ENCODE measurements at regions not wholly inside any gene's neighbourhood (a gene's known extent, or its start where the extent isn't known, plus 50 kb on each side); places are given as distances from the start of the nearest gene placed in this dataset.

- Mint-ChIP-seq H3K4me1 (ENCODE audit: unreplicated experiment) (no peaks in the 10 kb centered on the region), H3K27ac (ENCODE audit: unreplicated experiment) (no peak overlapping the region), H3K9me3 (ENCODE audit: unreplicated experiment) (no peaks in the 10 kb centered on the region), H3K36me3 (ENCODE audit: low read depth, unreplicated experiment) (no peaks in the 10 kb centered on the region), H3K4me3 (ENCODE audit: unreplicated experiment) (no peak overlapping the region), H3K27me3 (ENCODE audit: unreplicated experiment) (no peaks in the 10 kb centered on the region)
- no peak for DNase-seq (ENCODE audit: low spot score)
- TF ChIP-seq, protein P1, sequence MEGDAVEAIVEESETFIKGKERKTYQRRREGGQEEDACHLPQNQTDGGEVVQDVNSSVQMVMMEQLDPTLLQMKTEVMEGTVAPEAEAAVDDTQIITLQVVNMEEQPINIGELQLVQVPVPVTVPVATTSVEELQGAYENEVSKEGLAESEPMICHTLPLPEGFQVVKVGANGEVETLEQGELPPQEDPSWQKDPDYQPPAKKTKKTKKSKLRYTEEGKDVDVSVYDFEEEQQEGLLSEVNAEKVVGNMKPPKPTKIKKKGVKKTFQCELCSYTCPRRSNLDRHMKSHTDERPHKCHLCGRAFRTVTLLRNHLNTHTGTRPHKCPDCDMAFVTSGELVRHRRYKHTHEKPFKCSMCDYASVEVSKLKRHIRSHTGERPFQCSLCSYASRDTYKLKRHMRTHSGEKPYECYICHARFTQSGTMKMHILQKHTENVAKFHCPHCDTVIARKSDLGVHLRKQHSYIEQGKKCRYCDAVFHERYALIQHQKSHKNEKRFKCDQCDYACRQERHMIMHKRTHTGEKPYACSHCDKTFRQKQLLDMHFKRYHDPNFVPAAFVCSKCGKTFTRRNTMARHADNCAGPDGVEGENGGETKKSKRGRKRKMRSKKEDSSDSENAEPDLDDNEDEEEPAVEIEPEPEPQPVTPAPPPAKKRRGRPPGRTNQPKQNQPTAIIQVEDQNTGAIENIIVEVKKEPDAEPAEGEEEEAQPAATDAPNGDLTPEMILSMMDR (IDR thresholded peaks at IDR 0.05; ENCODE audit: unreplicated experiment) = no peak
Observed at GRCh38 chr14:86707071-86707470, 1177.1 kb downstream of the FLRT2 start.

DNA sequence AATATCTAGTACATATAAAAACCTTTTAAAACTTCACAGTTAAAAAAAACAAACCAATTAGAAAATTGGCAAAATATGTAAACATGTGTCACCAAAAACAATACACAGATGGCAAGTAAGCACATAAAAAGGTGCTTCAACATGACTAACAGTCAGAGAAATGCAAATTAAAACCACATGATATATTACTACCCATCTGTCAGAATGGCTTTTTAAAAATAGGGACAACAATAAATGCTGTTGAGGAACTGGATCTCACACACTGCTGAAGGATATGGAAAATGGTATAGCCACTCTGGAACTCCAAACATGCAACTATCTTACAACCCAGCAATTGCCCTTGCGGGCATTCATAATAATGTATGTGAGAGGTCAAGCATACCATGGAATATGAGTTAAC, 1153.6 kb downstream of the FLRT2 start:
- Mint-ChIP-seq H3K27me3 (ENCODE audit: unreplicated experiment) (no peaks in the 10 kb centered on the region), H3K4me1 (ENCODE audit: unreplicated experiment) (no peaks in the 10 kb centered on the region), H3K36me3 (ENCODE audit: low read depth, unreplicated experiment) (no peaks in the 10 kb centered on the region), H3K27ac (ENCODE audit: unreplicated experiment) (no peak overlapping the region), H3K9me3 (ENCODE audit: unreplicated experiment) (no peaks in the 10 kb centered on the region), H3K4me3 (ENCODE audit: unreplicated experiment) (no peak overlapping the region)
- TF ChIP-seq, protein P1 (IDR thresholded peaks at IDR 0.05; ENCODE audit: unreplicated experiment) = no peak
- no peak for DNase-seq (ENCODE audit: low spot score)

GRCh38 chr14:86675059-86675458, 1145.1 kb downstream of the FLRT2 start:
- peaks cover 16% of the 10 kb centered on the region for H3K4me1 Mint-ChIP-seq (ENCODE audit: unreplicated experiment)
- H3K9me3 Mint-ChIP-seq (ENCODE audit: unreplicated experiment) = no peaks in the 10 kb centered on the region
- no peak for DNase-seq (ENCODE audit: low spot score)
- H3K36me3 Mint-ChIP-seq (ENCODE audit: low read depth, unreplicated experiment) = no peaks in the 10 kb centered on the region
- no peak overlapping the region for H3K27ac Mint-ChIP-seq (ENCODE audit: unreplicated experiment)
- H3K27me3 Mint-ChIP-seq (ENCODE audit: unreplicated experiment) = no peaks in the 10 kb centered on the region
- TF ChIP-seq, protein P1 (IDR thresholded peaks at IDR 0.05; ENCODE audit: unreplicated experiment) = no peak
- no peak overlapping the region for H3K4me3 Mint-ChIP-seq (ENCODE audit: unreplicated experiment)

GRCh38 chr14:86673523-86673969, 1143.6 kb downstream of the FLRT2 start:
- H3K27me3 Mint-ChIP-seq (ENCODE audit: unreplicated experiment) = no peaks in the 10 kb centered on the region
- no peak for DNase-seq (ENCODE audit: low spot score)
- H3K36me3 Mint-ChIP-seq (ENCODE audit: low read depth, unreplicated experiment) = no peaks in the 10 kb centered on the region
- TF ChIP-seq, protein P1 (IDR thresholded peaks at IDR 0.05; ENCODE audit: unreplicated experiment) = no peak
- no peak overlapping the region for H3K27ac Mint-ChIP-seq (ENCODE audit: unreplicated experiment)
- H3K4me3 Mint-ChIP-seq (ENCODE audit: unreplicated experiment) = no peak overlapping the region
- H3K4me1 Mint-ChIP-seq (ENCODE audit: unreplicated experiment) = peaks cover 16% of the 10 kb centered on the region
- H3K9me3 Mint-ChIP-seq (ENCODE audit: unreplicated experiment) = no peaks in the 10 kb centered on the region

GRCh38 chr14:86672080-86672479, 1142.1 kb downstream of the FLRT2 start:
- no peaks in the 10 kb centered on the region for H3K27me3 Mint-ChIP-seq (ENCODE audit: unreplicated experiment)
- H3K36me3 Mint-ChIP-seq (ENCODE audit: low read depth, unreplicated experiment) = no peaks in the 10 kb centered on the region
- no peaks in the 10 kb centered on the region for H3K9me3 Mint-ChIP-seq (ENCODE audit: unreplicated experiment)
- no peak overlapping the region for H3K4me3 Mint-ChIP-seq (ENCODE audit: unreplicated experiment)
- no peak for DNase-seq (ENCODE audit: low spot score)
- H3K27ac Mint-ChIP-seq (ENCODE audit: unreplicated experiment) = no peak overlapping the region
- TF ChIP-seq, protein P1 (IDR thresholded peaks at IDR 0.05; ENCODE audit: unreplicated experiment) = no peak
- H3K4me1 Mint-ChIP-seq (ENCODE audit: unreplicated experiment) = peaks cover 13% of the 10 kb centered on the region
